NCI-H1930 (cell line): ENCODE measurements at regions not wholly inside any gene's neighbourhood (a gene's known extent, or its start where the extent isn't known, plus 50 kb on each side); places are given as distances from the start of the nearest gene placed in this dataset.

Source experiments
- DNase-seq, 2 experiments: peaks; one replicate each; lab custom pipeline; 2025; lab: John Stamatoyannopoulos, UW

GRCh38 chr3:157807280-157807679 is 298.9 kb downstream of the SHOX2 start:
- DNase-seq: no peak

- DNase-seq: no peak
These were observed 300.7 kb downstream of the SHOX2 start for GRCh38 chr3:157805538-157805937.

- no peak for DNase-seq
These were observed 291.6 kb upstream of the VEPH1 start for GRCh38 chr3:157794771-157795170.

- no peak for DNase-seq
These were observed 290.5 kb upstream of the VEPH1 start for GRCh38 chr3:157793745-157794144.

- no peak for DNase-seq
These were observed 285.9 kb upstream of the VEPH1 start for GRCh38 chr3:157789162-157789561.

- no peak for DNase-seq
These were observed 283.4 kb upstream of the VEPH1 start for GRCh38 chr3:157786618-157787017.

GRCh38 chr3:157786211-157786610 is 283.0 kb upstream of the VEPH1 start:
- DNase-seq: no peak

- DNase-seq: no peak
These were observed 282.0 kb upstream of the VEPH1 start for GRCh38 chr3:157785102-157785826.

- no peak for DNase-seq
These were observed 279.0 kb upstream of the VEPH1 start for GRCh38 chr3:157782236-157782635.

- no peak for DNase-seq
These were observed 273.6 kb upstream of the VEPH1 start for GRCh38 chr3:157776861-157777260.

- no peak for DNase-seq
These were observed 272.2 kb upstream of the VEPH1 start for GRCh38 chr3:157775446-157775845.

- no peak for DNase-seq
These were observed 266.2 kb upstream of the VEPH1 start for GRCh38 chr3:157769378-157769777.

- DNase-seq: no peak
These were observed 264.4 kb upstream of the VEPH1 start for GRCh38 chr3:157767607-157768006.

GRCh38 chr3:157763644-157764043 is 260.4 kb upstream of the VEPH1 start:
- no peak for DNase-seq

GRCh38 chr3:157759311-157759710 is 256.1 kb upstream of the VEPH1 start:
- no peak for DNase-seq

GRCh38 chr3:157755233-157755632 is 252.0 kb upstream of the VEPH1 start:
- no peak for DNase-seq

- no peak for DNase-seq
These were observed 251.2 kb upstream of the VEPH1 start for GRCh38 chr3:157754451-157754850.

GRCh38 chr3:157753787-157754136 is 250.5 kb upstream of the VEPH1 start:
- no peak for DNase-seq

- DNase-seq: no peak
These were observed 250.0 kb upstream of the VEPH1 start for GRCh38 chr3:157752956-157753786.

- DNase-seq: no peak
These were observed 249.3 kb upstream of the VEPH1 start for GRCh38 chr3:157752554-157752953.

GRCh38 chr3:157751386-157751785 is 248.2 kb upstream of the VEPH1 start:
- no peak for DNase-seq

- no peak for DNase-seq
These were observed 243.2 kb upstream of the VEPH1 start for GRCh38 chr3:157746391-157746790.

GRCh38 chr3:157741607-157742006 is 238.4 kb upstream of the VEPH1 start:
- no peak for DNase-seq

GRCh38 chr3:157738441-157738840 is 235.2 kb upstream of the VEPH1 start:
- DNase-seq: no peak
